HUES64 (cell line): ENCODE measurements at regions not wholly inside any gene's neighbourhood (a gene's known extent, or its start where the extent isn't known, plus 50 kb on each side); places are given as distances from the start of the nearest gene placed in this dataset.

Experiments used
- H3K27ac ChIP-seq: 2 replicates; pipeline ENCODE4 v1.7.0; 2013; ENCODE audit warnings: low read depth, low read length, inconsistent platforms
- H3K27me3 ChIP-seq: 2 replicates; pipeline ENCODE4 v1.6.1; 2013; ENCODE audit warnings: mild to moderate bottlenecking, low read length; ENCODE audit not compliant: insufficient read depth
- H3K36me3 ChIP-seq: 2 replicates; pipeline ENCODE4 v1.6.1; 2013; ENCODE audit warnings: mild to moderate bottlenecking, low read length; ENCODE audit not compliant: insufficient read depth
- H3K4me1 ChIP-seq: 2 replicates; pipeline ENCODE4 v1.6.1; 2013; ENCODE audit warnings: mild to moderate bottlenecking, low read length, moderate library complexity; ENCODE audit not compliant: insufficient read depth
- H3K4me3 ChIP-seq: 2 replicates; pipeline ENCODE4 v1.5.1; 2013; ENCODE audit warnings: mild to moderate bottlenecking, low read length, moderate library complexity
- H3K9ac ChIP-seq: 2 replicates; pipeline ENCODE4 v1.6.1; 2013; ENCODE audit warnings: mild to moderate bottlenecking, low read depth, low read length
- H3K9me3 ChIP-seq: 2 replicates; pipeline ENCODE4 v1.6.1; 2013; ENCODE audit warnings: low read depth, low read length; ENCODE audit not compliant: insufficient read depth
- WGBS: fragments of 150-250, 120-280 bp; methylation state at CpG from one replicate; pipeline ENCODE4 v1.1.7; 2013; ENCODE audit warnings: missing lambda C conversion rate; 5-methylcytosine and 5-hydroxymethylcytosine counted together

- no peaks in the 10 kb centered on the region for H3K27me3 ChIP-seq
- WGBS = 92% methylated on average over 3 of the region's 3 CpGs
- no peak overlapping the region for H3K4me3 ChIP-seq
- H3K27ac ChIP-seq = no peak overlapping the region
- no peaks in the 10 kb centered on the region for H3K9me3 ChIP-seq
- H3K4me1 ChIP-seq = no peaks in the 10 kb centered on the region
- H3K9ac ChIP-seq = no peak overlapping the region
- H3K36me3 ChIP-seq = no peaks in the 10 kb centered on the region
These were observed 89.4 kb downstream of the TBXT start for GRCh38 chr6:166078294-166078693.

GRCh38 chr6:166076625-166077024 is 91.0 kb downstream of the TBXT start:
- no peak overlapping the region for H3K9ac ChIP-seq
- H3K4me3 ChIP-seq = no peak overlapping the region
- H3K9me3 ChIP-seq = no peaks in the 10 kb centered on the region
- no peaks in the 10 kb centered on the region for H3K27me3 ChIP-seq
- H3K4me1 ChIP-seq = no peaks in the 10 kb centered on the region
- H3K36me3 ChIP-seq = no peaks in the 10 kb centered on the region
- H3K27ac ChIP-seq = no peak overlapping the region
- 87% methylated on average over 4 of the region's 4 CpGs for WGBS

- no peaks in the 10 kb centered on the region for H3K36me3 ChIP-seq
- H3K4me1 ChIP-seq = no peaks in the 10 kb centered on the region
- 86% methylated on average over 5 of the region's 5 CpGs for WGBS
- H3K4me3 ChIP-seq = no peak overlapping the region
- H3K27me3 ChIP-seq = no peaks in the 10 kb centered on the region
- H3K9ac ChIP-seq = no peak overlapping the region
- no peaks in the 10 kb centered on the region for H3K9me3 ChIP-seq
- no peak overlapping the region for H3K27ac ChIP-seq
These were observed 91.7 kb downstream of the TBXT start for GRCh38 chr6:166075925-166076324.

- Histone ChIP-seq H3K9me3 (no peaks in the 10 kb centered on the region), H3K4me3 (no peak overlapping the region), H3K36me3 (no peaks in the 10 kb centered on the region), H3K27ac (no peak overlapping the region), H3K27me3 (no peaks in the 10 kb centered on the region), H3K4me1 (no peaks in the 10 kb centered on the region), H3K9ac (no peak overlapping the region)
- 100% methylated on average over 2 of the region's 2 CpGs for WGBS
These were observed 92.5 kb downstream of the TBXT start for GRCh38 chr6:166075186-166075585.

- Histone ChIP-seq H3K4me1 (no peaks in the 10 kb centered on the region), H3K27me3 (no peaks in the 10 kb centered on the region), H3K9me3 (no peaks in the 10 kb centered on the region; the same call in 1 of the 2 replicates), H3K9ac (no peak overlapping the region), H3K4me3 (no peak overlapping the region), H3K36me3 (no peaks in the 10 kb centered on the region), H3K27ac (no peak overlapping the region)
- 96% methylated on average over 9 of the region's 9 CpGs for WGBS
These were observed 94.6 kb downstream of the TBXT start for GRCh38 chr6:166073082-166073481.

- no peaks in the 10 kb centered on the region; the same call in 1 of the 2 replicates for H3K9me3 ChIP-seq
- H3K36me3 ChIP-seq = no peaks in the 10 kb centered on the region
- no peak overlapping the region for H3K9ac ChIP-seq
- no peaks in the 10 kb centered on the region for H3K27me3 ChIP-seq
- no peaks in the 10 kb centered on the region for H3K4me1 ChIP-seq
- no peak overlapping the region for H3K27ac ChIP-seq
- no peak overlapping the region for H3K4me3 ChIP-seq
- WGBS = 63% methylated on average over 3 of the region's 3 CpGs
These were observed 98.9 kb downstream of the TBXT start for GRCh38 chr6:166068768-166069167.

- Histone ChIP-seq H3K27ac (no peak overlapping the region), H3K9me3 (peaks cover 11% of the 10 kb centered on the region; the same call in 1 of the 2 replicates), H3K4me1 (peaks cover 8% of the 10 kb centered on the region; the same call in 1 of the 2 replicates), H3K4me3 (no peak overlapping the region), H3K9ac (no peak overlapping the region), H3K27me3 (no peaks in the 10 kb centered on the region), H3K36me3 (no peaks in the 10 kb centered on the region)
- WGBS = 63% methylated on average over 10 of the region's 10 CpGs
These were observed 109.4 kb downstream of the TBXT start for GRCh38 chr6:166058064-166058739.

- Histone ChIP-seq H3K36me3 (no peaks in the 10 kb centered on the region), H3K9me3 (peaks cover 19% of the 10 kb centered on the region; the same call in 1 of the 2 replicates), H3K4me1 (peaks cover 8% of the 10 kb centered on the region; the same call in 1 of the 2 replicates), H3K27ac (no peak overlapping the region), H3K27me3 (no peaks in the 10 kb centered on the region), H3K9ac (no peak overlapping the region), H3K4me3 (no peak overlapping the region)
- WGBS = 97% methylated on average over 1 of the region's 2 CpGs
These were observed 110.2 kb downstream of the TBXT start for GRCh38 chr6:166057431-166057830.

- 88% methylated on average over 4 of the region's 4 CpGs for WGBS
- Histone ChIP-seq H3K4me1 (peaks cover 8% of the 10 kb centered on the region; the same call in 1 of the 2 replicates), H3K4me3 (no peak overlapping the region), H3K27me3 (no peaks in the 10 kb centered on the region), H3K9ac (no peak overlapping the region), H3K27ac (no peak overlapping the region), H3K9me3 (peaks cover 26% of the 10 kb centered on the region), H3K36me3 (no peaks in the 10 kb centered on the region)
These were observed 111.0 kb downstream of the TBXT start for GRCh38 chr6:166056637-166057036.

GRCh38 chr6:166055801-166056200 is 111.8 kb downstream of the TBXT start:
- Histone ChIP-seq H3K9ac (no peak overlapping the region), H3K4me1 (peaks cover 10% of the 10 kb centered on the region; the same call in 1 of the 2 replicates), H3K4me3 (no peak overlapping the region), H3K27ac (no peak overlapping the region), H3K27me3 (no peaks in the 10 kb centered on the region), H3K36me3 (no peaks in the 10 kb centered on the region), H3K9me3 (peaks cover 28% of the 10 kb centered on the region)
- WGBS = 70% methylated on average over 5 of the region's 5 CpGs

GRCh38 chr6:166052837-166053236 is 114.8 kb downstream of the TBXT start:
- Histone ChIP-seq H3K27ac (no peak overlapping the region), H3K9ac (no peak overlapping the region), H3K4me3 (no peak overlapping the region)

More at GRCh38 chr6:166052837-166053236, 114.8 kb downstream of the TBXT start:
- Histone ChIP-seq H3K36me3 (no peaks in the 10 kb centered on the region), H3K9me3 (peaks cover 28% of the 10 kb centered on the region), H3K27me3 (no peaks in the 10 kb centered on the region), H3K4me1 (peaks cover 13% of the 10 kb centered on the region; the same call in 1 of the 2 replicates)
